NCI-H2081 (cell line): ENCODE measurements at regions not wholly inside any gene's neighbourhood (a gene's known extent, or its start where the extent isn't known, plus 50 kb on each side); places are given as distances from the start of the nearest gene placed in this dataset.

ENCODE experiments used
- DNase-seq, 2 experiments: peaks; one replicate each; lab custom pipeline; 2025; lab: John Stamatoyannopoulos, UW

GRCh38 chr14:82710267-82710841, 1176.7 kb upstream of the SEL1L start:
- peak; percentile 65 to 75 for DNase-seq

GRCh38 chr14:82719617-82720016, 1186.0 kb upstream of the SEL1L start:
- DNase-seq: no peak

GRCh38 chr14:82720431-82720830, 1186.8 kb upstream of the SEL1L start:
- DNase-seq: no peak

DNA sequence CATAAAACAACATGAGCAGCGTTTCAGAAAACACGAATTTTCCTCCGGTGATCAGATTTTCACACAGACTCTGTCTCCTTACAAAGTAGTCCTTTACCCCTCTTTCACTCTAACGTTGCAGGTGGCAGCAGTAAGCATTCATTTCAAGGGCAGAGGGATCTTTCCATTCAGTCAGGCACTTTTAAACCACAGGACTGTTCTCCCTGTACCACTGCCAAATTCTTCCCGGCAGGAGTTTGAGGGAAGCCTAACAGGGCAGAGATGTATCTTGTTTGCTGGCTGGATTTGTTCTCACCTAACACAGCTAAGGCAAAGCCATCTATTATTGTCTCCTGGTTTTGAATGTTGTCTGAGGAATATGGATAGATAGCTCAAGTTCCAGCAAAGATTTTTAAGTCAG, 1187.3 kb upstream of the SEL1L start:
- peak in 1 of 2 experiments; percentile 22 for DNase-seq

DNA sequence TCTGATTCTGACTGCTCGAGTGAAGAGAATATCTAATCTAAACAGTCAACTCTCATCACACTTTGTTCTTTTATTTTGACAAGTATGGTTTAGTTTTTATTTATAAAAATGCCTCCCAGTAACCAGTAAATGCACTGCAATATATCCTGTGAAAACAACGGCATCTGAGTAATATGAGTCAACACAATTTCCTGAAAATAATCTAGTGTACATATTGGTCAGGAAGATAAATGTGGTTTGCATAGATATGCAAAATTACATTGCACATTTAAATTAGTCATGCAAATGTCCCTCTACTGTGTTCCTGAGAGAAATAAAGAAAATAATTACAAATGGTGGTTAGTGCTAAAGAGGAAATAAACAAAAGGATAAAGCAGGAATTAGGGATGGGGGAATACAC, 1190.7 kb upstream of the SEL1L start:
- peak in 1 of 2 experiments; percentile 17 for DNase-seq

DNA sequence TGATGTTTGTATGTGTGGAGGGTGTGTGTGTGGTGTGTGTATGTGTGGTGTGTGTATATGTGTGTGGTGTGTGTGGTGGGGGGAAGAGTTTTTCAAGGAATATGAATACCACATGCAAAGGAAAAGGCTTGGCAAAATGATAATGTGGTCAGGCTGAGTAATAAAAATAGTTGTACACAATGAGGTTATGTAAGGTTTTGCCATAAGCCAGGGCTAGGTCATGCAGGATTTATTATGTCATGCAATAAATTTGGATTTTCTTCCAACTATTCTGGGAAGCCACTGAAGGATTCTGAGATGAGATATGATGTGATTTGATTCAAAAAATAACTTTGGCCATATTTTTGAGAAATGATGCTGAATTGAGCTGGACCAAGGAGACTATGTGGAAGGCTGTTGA, 1191.6 kb upstream of the SEL1L start:
- no peak for DNase-seq

DNA sequence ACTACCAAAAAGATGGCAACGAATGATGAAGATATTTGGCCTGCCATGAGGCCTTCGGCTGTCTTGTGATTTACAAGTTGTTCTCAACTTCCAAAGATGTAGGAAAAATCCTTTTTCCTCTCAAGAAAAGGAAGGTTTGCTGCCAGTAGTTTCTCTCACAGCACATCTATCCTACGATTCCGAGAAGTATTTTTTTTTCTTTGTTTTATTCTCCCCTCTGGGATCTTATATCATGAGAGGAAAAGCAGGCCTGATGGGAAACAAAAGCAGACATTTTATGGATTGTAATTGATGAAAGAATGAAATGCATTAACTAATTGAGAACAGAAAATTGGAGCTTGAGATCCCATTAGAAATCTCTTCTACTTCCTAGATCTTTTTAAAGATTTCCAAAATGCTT, 1197.9 kb upstream of the SEL1L start:
- no peak for DNase-seq

DNA sequence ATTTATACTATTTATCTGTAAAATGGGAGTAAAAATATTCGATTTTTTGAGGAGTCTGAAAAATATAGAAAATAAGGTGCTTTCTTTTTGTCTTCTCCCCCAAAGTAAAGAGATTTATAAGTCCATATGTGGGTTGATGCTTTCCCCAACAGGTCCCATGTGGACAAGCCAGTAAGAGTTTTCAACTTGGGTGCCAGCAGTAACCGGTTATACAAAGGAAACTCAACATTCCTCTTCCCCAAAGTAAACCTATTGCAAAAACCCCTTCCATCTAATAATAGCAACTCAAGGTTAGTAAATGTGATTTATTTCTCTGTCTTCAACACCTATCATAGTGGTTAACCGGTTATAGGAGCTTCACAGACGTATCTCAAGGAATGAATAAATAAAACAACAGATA, 1206.9 kb upstream of the SEL1L start:
- DNase-seq: no peak

DNA sequence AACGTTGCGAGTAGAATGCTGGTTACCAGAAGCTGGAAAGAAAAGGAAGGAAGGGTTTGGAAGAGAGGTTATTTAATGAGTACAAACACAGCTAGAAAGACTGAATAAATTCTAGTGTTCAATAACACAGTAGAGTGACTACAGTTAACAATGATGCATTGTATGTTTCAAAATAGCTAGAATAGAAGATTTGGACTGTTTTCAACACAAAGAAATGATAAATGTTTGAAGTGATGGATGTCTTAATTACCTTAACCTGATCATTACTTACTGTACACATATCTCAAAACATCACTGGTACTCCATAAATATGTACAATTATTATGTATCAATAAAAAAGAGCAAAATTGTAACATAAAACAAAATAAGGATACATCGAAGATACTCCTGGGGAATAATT, 1221.8 kb upstream of the SEL1L start:
- DNase-seq: peak in 1 of 2 experiments; percentile 9

GRCh38 chr14:82755923-82756322, 1222.3 kb upstream of the SEL1L start:
- peak in 1 of 2 experiments; percentile 33 for DNase-seq

GRCh38 chr14:82757776-82758175, 1224.1 kb upstream of the SEL1L start:
- peak in 1 of 2 experiments; percentile 8 for DNase-seq

DNA sequence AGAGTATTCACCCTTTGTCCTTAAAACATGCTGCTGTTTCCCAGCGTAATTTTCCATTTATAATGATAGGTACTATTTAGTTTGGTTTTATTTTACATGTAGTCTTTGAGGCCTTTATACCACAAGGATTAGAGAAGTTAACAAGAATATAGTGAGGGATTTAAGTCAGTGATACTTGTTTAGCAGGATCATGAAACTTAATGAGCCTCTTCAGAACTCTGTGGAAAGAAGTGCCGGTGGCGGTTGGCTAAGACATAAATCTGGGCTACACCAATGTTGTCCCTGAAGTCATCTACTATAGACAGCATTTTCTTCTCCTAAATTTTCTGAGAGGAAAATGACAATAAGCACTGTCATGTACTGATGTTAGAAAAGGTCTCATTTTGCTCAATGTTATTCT, 1226.0 kb upstream of the SEL1L start:
- DNase-seq: no peak

- DNase-seq: no peak
Observed at GRCh38 chr14:82766123-82766522, 1232.5 kb upstream of the SEL1L start.

GRCh38 chr14:82766996-82767395, 1233.3 kb upstream of the SEL1L start:
- no peak for DNase-seq

GRCh38 chr14:82776958-82777357, 1243.3 kb upstream of the SEL1L start:
- no peak for DNase-seq

GRCh38 chr14:82778008-82778590, 1244.4 kb upstream of the SEL1L start:
- DNase-seq: no peak

- no peak for DNase-seq
Observed at GRCh38 chr14:82778601-82779000, 1244.9 kb upstream of the SEL1L start.

GRCh38 chr14:82779301-82779700, 1245.6 kb upstream of the SEL1L start:
- DNase-seq: no peak

DNA sequence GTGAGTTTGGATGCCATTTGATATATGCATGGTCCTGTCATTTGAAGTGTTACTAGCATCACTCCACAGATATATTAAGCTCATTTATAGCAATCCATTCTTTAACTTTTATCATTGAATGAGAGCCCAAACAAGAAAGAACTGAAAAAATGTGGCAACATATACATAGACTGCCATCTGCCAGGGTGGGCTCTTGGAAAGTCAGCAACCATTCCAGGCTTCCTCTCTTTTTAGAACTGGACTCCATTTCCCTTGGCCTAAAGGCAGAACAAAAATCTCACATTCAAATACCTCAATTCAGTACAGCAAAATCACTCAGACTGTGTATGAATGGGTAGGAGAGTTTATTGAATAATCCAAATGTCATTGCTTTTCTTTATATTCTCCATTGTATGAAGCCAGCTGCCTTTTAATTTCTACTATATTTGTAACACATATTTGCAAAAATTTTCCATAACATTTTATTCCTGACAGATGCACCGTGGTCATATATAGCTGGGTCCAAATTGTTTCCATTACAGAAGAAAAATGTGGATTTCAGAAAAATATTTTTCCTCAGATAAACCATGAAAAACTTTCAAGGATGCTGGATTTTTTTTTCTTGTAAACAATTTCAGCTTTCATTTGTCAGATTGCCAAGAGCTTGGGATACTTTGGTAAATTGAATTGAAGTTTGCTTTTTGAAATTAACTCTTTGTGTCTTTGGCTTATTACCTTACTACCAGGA, 1252.3 kb upstream of the SEL1L start:
- DNase-seq: no peak

DNA sequence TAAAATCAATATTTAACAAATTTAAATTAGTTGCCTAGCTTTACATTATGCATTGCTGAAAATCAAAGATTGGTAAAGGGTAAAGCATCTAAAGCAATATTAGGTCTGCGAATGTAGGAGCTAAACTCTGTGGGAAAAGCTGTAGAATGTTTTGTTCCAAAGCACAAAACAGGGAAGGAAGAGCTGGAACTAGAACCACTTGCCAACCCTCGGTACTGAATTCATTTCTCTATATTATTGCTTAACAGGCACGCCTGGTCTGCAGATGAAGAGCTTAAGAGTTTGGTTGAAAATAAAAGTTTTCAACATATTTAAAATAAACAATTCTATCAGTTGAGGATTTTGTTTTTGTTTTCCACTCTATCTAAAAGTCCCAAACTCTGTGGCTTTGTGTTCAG, 1252.8 kb upstream of the SEL1L start:
- no peak for DNase-seq

- no peak for DNase-seq
Observed at GRCh38 chr14:82796086-82796485, 1262.4 kb upstream of the SEL1L start.

DNA sequence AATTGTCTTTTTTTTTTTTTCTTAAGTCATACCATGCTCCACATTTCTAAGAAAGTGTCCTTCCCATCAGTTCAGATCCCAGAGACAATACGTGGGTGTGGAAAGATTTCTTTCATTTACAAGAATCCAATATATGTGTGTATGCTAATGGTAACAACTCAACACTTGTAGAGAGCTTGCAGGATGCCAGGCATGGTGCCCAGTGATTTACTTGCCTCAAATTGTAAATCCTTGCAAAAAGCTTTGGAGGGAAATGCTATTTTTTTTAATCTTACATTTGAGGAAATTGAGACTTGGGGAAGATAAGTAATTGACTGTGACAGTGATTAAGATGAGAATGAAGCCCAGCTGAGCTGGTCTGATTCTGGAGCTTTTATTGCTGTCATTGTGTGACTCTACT, 1264.6 kb upstream of the SEL1L start:
- DNase-seq: no peak
